GM18505 (cell line): ENCODE measurements at regions not wholly inside any gene's neighbourhood (a gene's known extent, or its start where the extent isn't known, plus 50 kb on each side); places are given as distances from the start of the nearest gene placed in this dataset.

Experiments
- ATAC-seq: cut with Tn5 transposase; IDR thresholded peaks from one replicate; pipeline ENCODE4 v1.9.1; 2021; ENCODE audit not compliant: unreplicated experiment
- POLR2A ChIP-seq: IDR thresholded peaks from 4 replicates; pipeline ENCODE4 v1.6.1; 2011; ENCODE audit warnings: borderline replicate concordance; ENCODE audit not compliant: insufficient read depth, insufficient read length; ENCODE audit errors: extremely low read depth

DNA sequence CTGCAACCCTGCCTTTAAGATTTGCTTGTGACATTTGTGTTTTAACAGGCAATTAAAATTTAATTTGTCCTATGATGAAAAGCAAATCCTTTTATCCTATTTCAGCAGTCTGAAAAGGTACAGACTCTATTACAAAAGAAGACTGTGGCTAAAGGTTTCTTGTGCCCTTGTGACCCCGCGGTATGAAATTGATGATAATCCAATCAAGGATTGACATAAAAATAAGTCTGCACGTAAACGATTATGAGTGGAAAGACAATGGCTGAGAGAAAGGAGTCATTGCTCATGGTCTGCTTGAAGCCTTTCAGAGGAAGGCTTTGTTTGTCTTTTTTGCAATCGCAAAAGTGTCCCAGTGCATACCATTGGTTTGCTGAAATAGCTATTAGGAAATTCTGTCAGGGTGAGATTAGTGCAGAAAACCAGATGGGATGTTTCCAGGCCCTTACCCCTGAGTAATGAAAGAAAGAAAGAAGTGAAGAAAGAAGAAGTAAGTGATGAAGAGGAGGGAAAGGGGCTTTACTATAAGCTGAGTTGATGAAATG is 867.8 kb upstream of the CDH8 start:
- ATAC-seq, result no peak
- TF ChIP-seq POLR2A, result no peak

DNA sequence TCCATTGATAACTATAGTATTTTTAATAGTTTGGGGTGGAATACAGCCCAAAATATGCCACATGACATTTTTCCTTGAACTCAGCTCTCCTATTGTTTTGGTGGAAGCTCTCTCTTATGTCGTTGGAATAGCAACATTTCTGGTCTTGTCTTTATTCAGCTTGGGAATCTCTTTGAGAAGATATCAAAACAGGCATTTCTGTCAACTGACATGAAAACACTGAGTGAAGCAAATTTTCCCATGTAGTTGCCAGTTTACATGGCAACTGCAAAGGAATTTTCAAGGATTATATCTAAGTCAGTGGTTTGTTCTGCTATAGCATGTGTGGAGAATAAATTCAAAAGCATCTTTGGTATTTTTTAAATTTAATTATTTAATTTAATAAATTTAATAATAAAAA is 863.5 kb upstream of the CDH8 start:
- no peak for TF ChIP-seq POLR2A
- ATAC-seq, result no peak

DNA sequence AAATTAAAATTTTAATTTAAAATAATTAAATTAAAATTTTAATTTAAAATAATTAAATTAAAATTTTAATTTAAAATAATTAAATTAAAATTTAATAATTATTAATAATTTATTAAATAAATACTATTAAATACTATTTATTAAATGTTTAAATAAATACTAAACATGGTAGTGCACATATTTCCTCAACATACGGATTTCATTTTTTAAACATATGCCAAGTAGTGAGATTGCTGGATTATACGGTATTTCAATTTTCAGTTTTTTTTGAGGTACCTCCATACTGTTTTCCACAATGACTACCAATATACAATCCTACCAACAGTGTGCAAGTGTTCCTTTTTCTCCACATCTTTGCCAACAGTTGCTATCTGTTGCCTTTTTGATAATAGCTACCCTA is 852.9 kb upstream of the CDH8 start:
- TF ChIP-seq POLR2A, result no peak
- ATAC-seq, result no peak

DNA sequence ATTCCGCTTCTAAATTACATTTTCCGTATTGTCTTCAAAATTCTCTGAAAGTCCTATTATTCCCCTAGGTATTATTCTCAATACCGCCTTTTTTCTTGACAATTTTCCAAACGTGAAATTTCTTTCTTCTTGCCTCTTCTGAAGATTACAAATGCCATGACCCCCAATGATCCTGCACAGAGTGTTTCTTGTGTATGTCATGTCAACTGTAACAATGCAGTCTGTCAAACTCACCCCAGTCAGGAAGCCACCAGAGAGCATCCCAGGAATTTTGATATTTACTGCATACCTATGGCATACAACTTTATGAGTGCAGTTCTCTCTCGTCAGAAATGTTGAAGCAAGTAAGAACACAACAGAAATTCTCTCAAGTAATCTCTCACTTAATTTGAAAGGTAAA is 847.3 kb upstream of the CDH8 start:
- ATAC-seq, result no peak
- no peak for TF ChIP-seq POLR2A

DNA sequence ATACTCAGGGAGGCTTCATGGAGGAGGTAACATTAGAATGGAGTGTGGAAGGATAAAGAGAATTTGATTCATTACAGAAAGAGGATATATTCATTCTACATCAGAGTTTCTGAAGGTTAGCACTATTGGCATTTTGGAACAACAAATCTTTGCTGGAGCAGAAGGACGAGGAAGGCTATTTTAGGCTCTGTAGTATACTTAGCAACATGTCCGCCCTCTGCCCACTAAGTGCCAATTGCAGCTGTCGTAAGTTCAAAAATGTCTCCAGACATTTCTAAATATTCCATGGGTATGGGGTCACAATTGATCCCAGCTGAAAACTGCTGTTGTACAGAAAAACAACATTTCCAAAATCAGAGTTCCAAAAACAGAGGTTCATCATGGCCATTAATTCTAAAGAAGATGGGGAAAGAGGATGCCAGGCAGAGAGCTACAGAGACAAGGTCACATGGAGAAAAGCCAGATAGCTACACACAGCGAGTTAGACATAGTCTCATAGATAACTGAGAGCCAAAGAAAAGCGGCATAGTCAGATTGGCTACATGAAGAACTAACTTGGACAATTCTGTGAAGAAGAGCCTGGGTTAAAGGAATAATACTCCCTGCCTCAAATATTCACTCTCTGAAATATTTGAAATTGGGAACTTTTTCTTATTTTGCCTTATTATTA is 846.4 kb upstream of the CDH8 start:
- no peak for TF ChIP-seq POLR2A
- ATAC-seq, result no peak

DNA sequence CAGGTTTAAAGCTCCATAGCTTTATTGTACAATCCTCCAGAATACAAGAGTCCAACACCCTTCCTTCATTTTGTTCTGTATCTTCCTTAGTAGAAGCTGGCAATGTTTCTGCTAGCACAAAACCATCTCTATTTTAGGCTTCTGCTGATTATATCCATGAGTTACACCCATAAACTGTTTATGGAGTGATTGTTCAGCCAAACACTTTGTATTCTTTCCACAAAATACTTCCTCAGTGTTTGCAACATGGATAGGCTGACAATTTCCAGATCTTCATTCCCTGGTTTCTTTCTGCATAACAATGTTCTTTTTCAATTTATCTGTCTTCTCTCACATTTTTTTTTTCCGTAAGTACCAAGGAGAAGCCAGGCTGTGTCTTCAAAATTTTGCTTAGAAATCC is 839.9 kb upstream of the CDH8 start:
- no peak for TF ChIP-seq POLR2A
- no peak for ATAC-seq

DNA sequence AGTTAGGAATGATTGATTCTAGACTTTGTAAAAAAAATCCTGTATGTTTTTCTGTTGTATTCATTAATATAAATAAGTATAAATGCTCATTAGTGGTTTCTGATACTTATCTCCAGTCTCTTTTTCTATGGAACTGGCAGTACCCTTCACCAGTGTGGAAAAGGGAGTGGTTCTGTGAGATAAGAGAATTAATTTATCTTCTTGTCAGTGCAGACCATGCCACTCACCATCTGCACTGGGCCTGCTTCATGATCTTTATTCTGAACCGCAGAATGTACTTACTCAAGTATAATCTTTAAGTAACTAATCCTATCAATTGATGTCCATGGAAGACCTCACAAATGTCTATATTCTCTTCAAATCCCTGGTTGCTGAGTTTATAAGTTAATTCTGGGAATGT is 836.1 kb upstream of the CDH8 start:
- no peak for ATAC-seq
- no peak for TF ChIP-seq POLR2A

DNA sequence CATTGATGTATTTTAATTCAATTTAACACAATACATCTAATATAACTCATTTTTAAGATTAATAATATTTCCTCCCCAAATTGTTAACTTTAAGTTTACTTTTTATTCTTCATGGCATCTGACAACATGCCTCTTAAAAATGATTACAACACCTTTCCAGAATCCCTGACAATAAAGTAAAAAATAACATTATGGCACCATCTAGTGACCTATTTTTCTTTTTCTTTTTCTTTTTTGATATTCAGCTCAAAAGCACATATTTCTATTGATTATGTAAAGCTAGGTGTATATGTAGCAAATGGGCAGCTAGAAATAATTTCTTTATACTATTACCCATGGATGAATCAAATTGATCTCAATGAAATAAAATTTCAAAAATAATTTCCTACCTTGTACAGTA is 834.3 kb upstream of the CDH8 start:
- no peak for ATAC-seq
- TF ChIP-seq POLR2A, result no peak

DNA sequence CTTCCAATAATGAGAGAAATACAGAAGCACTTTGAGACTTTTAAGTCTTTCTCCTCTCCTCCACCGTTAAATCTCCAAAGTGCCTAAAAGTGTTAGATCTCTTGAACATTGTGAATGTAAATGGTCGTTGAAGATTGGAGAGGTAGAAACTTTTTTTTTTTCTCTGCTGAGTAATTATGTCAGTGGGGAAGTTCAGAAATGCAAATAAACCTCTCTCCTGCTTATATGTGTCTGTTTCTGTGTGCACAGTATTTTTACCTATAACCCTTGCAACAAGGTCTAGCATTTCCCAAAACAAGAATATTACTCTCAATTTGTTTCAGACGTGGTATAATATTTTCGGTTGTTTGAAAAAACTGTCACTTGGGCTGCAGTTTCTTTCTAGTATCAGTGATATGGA is 833.6 kb upstream of the CDH8 start:
- ATAC-seq, result no peak
- no peak for TF ChIP-seq POLR2A

DNA sequence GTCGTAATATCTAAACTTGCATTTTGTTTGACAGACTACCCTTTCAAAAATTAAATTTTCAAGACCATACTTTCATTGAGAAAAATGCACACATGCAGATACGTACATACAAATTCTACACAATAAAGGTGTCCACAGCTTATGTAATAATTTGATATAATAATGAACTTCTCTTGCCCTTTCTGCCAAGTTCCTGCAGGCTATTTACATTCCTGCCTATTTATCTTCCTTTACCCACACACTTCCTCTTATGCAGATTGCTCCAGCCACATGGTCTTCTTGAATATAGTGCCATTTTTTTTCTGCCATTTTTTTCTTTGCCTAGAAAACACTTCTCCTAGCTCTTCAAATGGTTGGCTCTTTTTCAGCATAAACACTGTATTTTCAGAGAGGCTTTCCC is 826.9 kb upstream of the CDH8 start:
- ATAC-seq, result no peak
- TF ChIP-seq POLR2A, result no peak

DNA sequence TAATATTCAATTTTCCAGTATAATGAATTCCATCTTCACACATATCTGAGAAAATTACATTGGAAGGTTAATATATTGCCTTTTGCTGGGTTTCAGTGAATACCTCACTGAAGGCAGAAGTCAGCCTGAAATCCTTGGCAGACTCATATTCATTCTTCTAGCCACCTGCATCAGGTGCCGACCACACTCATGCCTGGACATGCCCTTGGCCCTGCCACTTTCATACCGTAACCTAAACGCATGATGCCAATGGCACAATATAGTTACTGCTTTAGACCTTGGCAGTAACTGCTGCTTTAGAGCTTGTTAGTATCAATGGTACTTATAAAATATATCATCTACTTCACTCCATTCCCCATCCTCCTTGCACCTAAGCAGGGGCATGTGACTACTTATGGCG is 817.6 kb upstream of the CDH8 start:
- TF ChIP-seq POLR2A, result no peak
- no peak for ATAC-seq

DNA sequence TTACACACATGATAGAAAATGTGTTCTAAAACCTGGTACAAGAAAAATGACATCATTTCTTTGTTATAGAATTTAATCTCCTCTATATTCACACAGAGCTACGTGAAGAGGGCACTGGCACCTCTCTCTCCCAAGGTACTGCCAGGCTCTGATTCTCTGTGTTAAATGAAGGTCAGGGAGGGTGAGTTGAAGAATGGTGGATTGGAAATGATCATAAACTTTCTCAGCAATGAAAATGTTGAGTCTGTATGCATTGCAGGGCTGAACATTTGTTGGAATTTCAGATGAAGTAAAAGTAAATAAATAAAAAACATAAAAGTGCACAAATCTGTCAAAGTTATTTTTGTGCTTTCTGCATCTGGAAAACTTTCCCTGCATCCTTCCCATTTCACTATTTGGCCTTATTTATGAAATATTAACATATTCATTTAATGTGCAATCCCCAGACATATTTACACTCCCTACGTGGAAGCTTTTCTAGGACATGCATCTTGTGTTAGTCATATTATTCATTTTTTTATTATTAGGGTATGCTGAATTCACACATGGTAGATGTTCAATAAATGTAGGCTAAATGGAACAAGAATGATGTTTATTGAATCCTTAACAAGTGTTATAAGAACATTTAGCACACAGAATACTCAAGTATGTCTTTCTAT is 810.3 kb upstream of the CDH8 start:
- no peak for ATAC-seq
- TF ChIP-seq POLR2A, result no peak

DNA sequence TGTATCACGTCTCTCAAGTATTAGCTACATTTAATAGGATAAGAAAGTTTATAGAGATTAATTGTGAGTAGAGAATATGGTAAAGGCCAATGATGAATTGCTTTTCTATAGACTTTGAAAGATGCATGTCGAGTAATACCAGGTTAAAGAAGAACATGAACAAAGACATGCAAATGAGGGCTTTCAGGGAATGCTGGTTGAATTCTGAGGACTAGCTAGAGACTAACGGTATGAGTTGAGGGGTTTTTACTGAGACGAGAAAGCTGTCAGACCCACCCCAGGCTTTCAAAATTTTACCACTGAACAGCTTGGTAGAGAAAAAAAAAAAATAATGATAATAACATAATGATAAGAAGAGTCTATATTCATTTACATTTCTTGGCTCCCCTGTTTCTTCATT is 796.0 kb upstream of the CDH8 start:
- TF ChIP-seq POLR2A, result no peak
- no peak for ATAC-seq

DNA sequence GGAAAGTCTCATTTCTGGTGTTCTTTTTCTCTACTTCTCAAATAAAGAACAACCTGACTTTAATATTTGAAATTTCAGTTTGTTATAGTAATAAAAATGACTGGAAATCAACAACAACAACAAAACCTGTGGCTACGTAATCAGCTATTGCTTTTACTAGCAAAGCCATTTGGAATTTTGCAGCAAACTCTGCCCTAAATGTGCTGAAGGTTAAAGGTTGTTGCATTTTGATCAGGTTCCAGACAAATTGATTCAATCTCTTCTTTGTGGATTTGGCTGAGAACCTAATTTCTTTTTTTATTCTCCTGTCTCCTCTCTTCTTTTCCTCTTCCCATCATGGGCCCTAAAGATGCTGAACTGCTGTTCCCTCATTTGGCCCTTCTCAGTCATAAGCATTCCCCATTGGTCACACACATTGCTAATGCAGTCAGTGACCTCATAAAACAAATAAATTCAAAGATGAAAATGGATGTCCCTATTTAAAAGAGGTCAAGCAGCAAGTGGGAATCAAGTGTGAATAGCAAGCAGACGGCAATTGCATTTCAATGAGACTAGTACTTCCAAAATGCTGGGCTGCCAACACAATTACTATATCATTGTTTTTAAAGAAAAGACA is 795.1 kb upstream of the CDH8 start:
- TF ChIP-seq POLR2A, result no peak
- ATAC-seq, result no peak
